H1 (cell line): ENCODE measurements at regions not wholly inside any gene's neighbourhood (a gene's known extent, or its start where the extent isn't known, plus 50 kb on each side); places are given as distances from the start of the nearest gene placed in this dataset.

Source experiments
- CREB1 ChIP-seq: IDR thresholded peaks from 2 replicates; pipeline ENCODE4 v1.6.1; 2012; ENCODE audit warnings: inconsistent platforms
- CTCF ChIP-seq, 3 experiments: IDR thresholded peaks; 1 replicate in 2 of 3; 2 replicates in 1 of 3; pipeline versions ENCODE4 v1.5.1 to v1.6.1; 2011; ENCODE audit warnings: low read length in 3 of 3, mild to moderate bottlenecking in 3 of 3, inconsistent platforms in 2 of 3, low read depth in 1 of 3, moderate library complexity in 1 of 3; ENCODE audit not compliant: insufficient read depth in 1 of 3; ENCODE audit errors: control extremely low read depth in 1 of 3
- ZNF274 ChIP-seq: IDR thresholded peaks from 2 replicates; pipeline ENCODE4 v1.7.0; 2012; ENCODE audit warnings: low read length, borderline replicate concordance; ENCODE audit errors: extremely low read depth

- no peak for TF ChIP-seq ZNF274
- no peak for TF ChIP-seq CTCF (IDR thresholded peaks at IDR 0.05; ENCODE audit: control extremely low read depth in 1 of 3, insufficient read depth in 1 of 3, low read depth in 1 of 3, low read length in 3 of 3)
- no peak for TF ChIP-seq CREB1
These were observed 434.0 kb upstream of the NR5A2 start for GRCh38 chr1:199593475-199593874.
